ENCODE measurements at regions not wholly inside any gene's neighbourhood (a gene's known extent, or its start where the extent isn't known, plus 50 kb on each side); places are given as distances from the start of the nearest gene placed in this dataset.

GRCh38 chr3:43949594-43949993 lies 258.9 kb downstream of the ABHD5 start:
- no peaks in the 10 kb centered on the region for H3K79me2 ChIP-seq (ENCODE audit: insufficient read depth, low read length)
- no peaks in the 10 kb centered on the region for H3K9me2 ChIP-seq (replicated peaks; ENCODE audit: low read depth, low read length)
- no peaks in the 10 kb centered on the region for H4K20me1 ChIP-seq (ENCODE audit: insufficient read depth, low read length, poor library complexity, severe bottlenecking)
- H3K9ac ChIP-seq (ENCODE audit: low read depth, low read length, poor library complexity, severe bottlenecking): no peak overlapping the region
- TF ChIP-seq CTCF (conservative IDR thresholded peaks at IDR 0.05; ENCODE audit: low read length) (no peak), EZH2phosphoT487 (IDR thresholded peaks at IDR 0.05; ENCODE audit: borderline replicate concordance) (no peak)
- H2AFZ ChIP-seq (ENCODE audit: low read length): no peak overlapping the region
- peaks cover 41% of the 10 kb centered on the region for H3K4me1 ChIP-seq (ENCODE audit: insufficient read depth, low read length, poor library complexity, severe bottlenecking)
- H3K4me2 ChIP-seq (ENCODE audit: low read depth, low read length, poor library complexity, severe bottlenecking): no peak overlapping the region
- no peaks in the 10 kb centered on the region for H3K36me3 ChIP-seq (ENCODE audit: insufficient read depth, low read length)
- no peaks in the 10 kb centered on the region for H3K9me3 ChIP-seq (ENCODE audit: insufficient read depth, low read depth, low read length)
- H3K4me3 ChIP-seq (ENCODE audit: low read length, poor library complexity, severe bottlenecking): no peak overlapping the region
- no peaks in the 10 kb centered on the region for H3K27me3 ChIP-seq (ENCODE audit: insufficient read depth, low read length, poor library complexity, severe bottlenecking)
- no peaks in the 10 kb centered on the region for H3F3A ChIP-seq (ENCODE audit: low read depth)

GRCh38 chr3:43950775-43951174 lies 260.0 kb downstream of the ABHD5 start:
- TF ChIP-seq CTCF (conservative IDR thresholded peaks at IDR 0.05; ENCODE audit: low read length): no peak
- no peaks in the 10 kb centered on the region for H3K79me2 ChIP-seq (ENCODE audit: insufficient read depth, low read length)
- peak overlapping the region; percentile 66 for H3K4me2 ChIP-seq (ENCODE audit: low read depth, low read length, poor library complexity, severe bottlenecking)
- peak overlapping the region; percentile 36 for H3K4me3 ChIP-seq (ENCODE audit: low read length, poor library complexity, severe bottlenecking)
- H3K9me2 ChIP-seq (replicated peaks; ENCODE audit: low read depth, low read length): no peaks in the 10 kb centered on the region
- H3K36me3 ChIP-seq (ENCODE audit: insufficient read depth, low read length): no peaks in the 10 kb centered on the region
- no peaks in the 10 kb centered on the region for H4K20me1 ChIP-seq (ENCODE audit: insufficient read depth, low read length, poor library complexity, severe bottlenecking)
- H3K4me1 ChIP-seq (ENCODE audit: insufficient read depth, low read length, poor library complexity, severe bottlenecking): peaks cover 41% of the 10 kb centered on the region
- no peak overlapping the region for H3K9ac ChIP-seq (ENCODE audit: low read depth, low read length, poor library complexity, severe bottlenecking)
- no peaks in the 10 kb centered on the region for H3F3A ChIP-seq (ENCODE audit: low read depth)
- H2AFZ ChIP-seq (ENCODE audit: low read length): peak overlapping the region; percentile 81
- no peaks in the 10 kb centered on the region for H3K9me3 ChIP-seq (ENCODE audit: insufficient read depth, low read depth, low read length)
- H3K27me3 ChIP-seq (ENCODE audit: insufficient read depth, low read length, poor library complexity, severe bottlenecking): no peaks in the 10 kb centered on the region

DNA sequence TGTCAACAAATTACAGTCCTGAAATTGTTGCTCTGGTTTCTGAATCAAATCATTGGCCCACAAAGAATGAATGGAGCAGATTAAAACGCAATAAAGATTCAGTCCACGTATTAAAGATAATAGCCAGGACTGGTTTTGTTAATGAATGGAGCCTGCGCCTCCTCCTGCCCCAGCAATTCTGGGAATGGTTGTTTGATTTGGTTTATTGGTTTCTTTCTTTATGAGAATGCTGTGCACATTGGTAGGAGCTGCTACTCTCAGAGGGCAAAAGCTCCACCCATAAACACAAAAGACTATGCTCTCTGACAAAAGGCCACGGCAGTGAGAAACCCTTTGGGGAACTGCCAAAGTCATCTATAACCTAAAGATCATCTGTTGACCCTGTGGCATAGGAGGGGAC lies 261.1 kb downstream of the ABHD5 start:
- TF ChIP-seq EZH2phosphoT487 (IDR thresholded peaks at IDR 0.05; ENCODE audit: borderline replicate concordance): no peak
- no peaks in the 10 kb centered on the region for H3K27me3 ChIP-seq (ENCODE audit: insufficient read depth, low read length, poor library complexity, severe bottlenecking)
- H3K79me2 ChIP-seq (ENCODE audit: insufficient read depth, low read length): no peaks in the 10 kb centered on the region
- H3K4me3 ChIP-seq (ENCODE audit: low read length, poor library complexity, severe bottlenecking): no peak overlapping the region
- H3K4me2 ChIP-seq (ENCODE audit: low read depth, low read length, poor library complexity, severe bottlenecking): no peak overlapping the region
- no peaks in the 10 kb centered on the region for H3K9me2 ChIP-seq (replicated peaks; ENCODE audit: low read depth, low read length)
- no peaks in the 10 kb centered on the region for H3K36me3 ChIP-seq (ENCODE audit: insufficient read depth, low read length)
- H3K9me3 ChIP-seq (ENCODE audit: insufficient read depth, low read depth, low read length): no peaks in the 10 kb centered on the region
- no peaks in the 10 kb centered on the region for H3F3A ChIP-seq (ENCODE audit: low read depth)
- H2AFZ ChIP-seq (ENCODE audit: low read length): no peak overlapping the region
- no peak overlapping the region for H3K9ac ChIP-seq (ENCODE audit: low read depth, low read length, poor library complexity, severe bottlenecking)
- H3K4me1 ChIP-seq (ENCODE audit: insufficient read depth, low read length, poor library complexity, severe bottlenecking): peaks cover 48% of the 10 kb centered on the region
- H4K20me1 ChIP-seq (ENCODE audit: insufficient read depth, low read length, poor library complexity, severe bottlenecking): no peaks in the 10 kb centered on the region

- H3K36me3 ChIP-seq (ENCODE audit: insufficient read depth, low read length): no peaks in the 10 kb centered on the region
- no peaks in the 10 kb centered on the region for H4K20me1 ChIP-seq (ENCODE audit: insufficient read depth, low read length, poor library complexity, severe bottlenecking)
- H3K27me3 ChIP-seq (ENCODE audit: insufficient read depth, low read length, poor library complexity, severe bottlenecking): no peaks in the 10 kb centered on the region
- no peak overlapping the region for H3K9ac ChIP-seq (ENCODE audit: low read depth, low read length, poor library complexity, severe bottlenecking)
- no peaks in the 10 kb centered on the region for H3K79me2 ChIP-seq (ENCODE audit: insufficient read depth, low read length)
- no peak overlapping the region for H3K4me3 ChIP-seq (ENCODE audit: low read length, poor library complexity, severe bottlenecking)
- TF ChIP-seq CTCF (conservative IDR thresholded peaks at IDR 0.05; ENCODE audit: low read length) (no peak), EZH2phosphoT487 (IDR thresholded peaks at IDR 0.05; ENCODE audit: borderline replicate concordance) (no peak)
- no peak overlapping the region for H2AFZ ChIP-seq (ENCODE audit: low read length)
- H3F3A ChIP-seq (ENCODE audit: low read depth): no peaks in the 10 kb centered on the region
- H3K4me2 ChIP-seq (ENCODE audit: low read depth, low read length, poor library complexity, severe bottlenecking): no peak overlapping the region
- no peaks in the 10 kb centered on the region for H3K9me2 ChIP-seq (replicated peaks; ENCODE audit: low read depth, low read length)
- peaks cover 35% of the 10 kb centered on the region for H3K4me1 ChIP-seq (ENCODE audit: insufficient read depth, low read length, poor library complexity, severe bottlenecking)
- no peaks in the 10 kb centered on the region for H3K9me3 ChIP-seq (ENCODE audit: insufficient read depth, low read depth, low read length)
These were observed 262.6 kb downstream of the ABHD5 start for GRCh38 chr3:43953380-43953779.

Measured in Loucy (cell line).